NCI-H1048 (cell line): ENCODE measurements at regions not wholly inside any gene's neighbourhood (a gene's known extent, or its start where the extent isn't known, plus 50 kb on each side); places are given as distances from the start of the nearest gene placed in this dataset.
"Not testable (repeated sequence)": the region's sequence is repeated elsewhere in the genome, so short reads cannot be mapped to it uniquely, and the experiment has no call there.

Experiments used
- DNase-seq: peaks from one replicate; lab custom pipeline; 2025; lab: John Stamatoyannopoulos, UW

- no peak for DNase-seq
Measured at GRCh38 chr18:56443166-56443907, 195.1 kb downstream of the TXNL1 start.

GRCh38 chr18:56438480-56438879 lies 199.9 kb downstream of the TXNL1 start:
- DNase-seq: not testable (repeated sequence)

DNA sequence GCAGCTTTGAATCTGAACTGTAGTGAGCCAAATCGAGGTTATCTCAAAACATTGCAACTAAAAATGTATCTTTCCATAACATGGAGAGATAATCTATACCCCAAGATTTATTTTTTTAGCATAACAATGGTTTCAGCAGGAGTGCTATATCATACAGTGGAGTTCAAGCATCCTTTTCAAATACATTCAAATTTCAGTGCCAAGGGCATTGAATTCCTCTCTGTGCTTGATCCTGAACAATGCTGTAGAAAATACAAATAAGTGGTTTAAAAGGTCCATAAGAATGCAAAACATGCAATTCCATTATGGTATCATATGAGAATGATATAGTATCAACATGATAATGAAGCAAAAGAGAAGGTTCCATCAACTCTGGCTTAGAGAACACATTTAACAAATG lies 201.7 kb downstream of the TXNL1 start:
- DNase-seq: no peak

GRCh38 chr18:56433919-56434318 lies 204.5 kb downstream of the TXNL1 start:
- DNase-seq: no peak

DNA sequence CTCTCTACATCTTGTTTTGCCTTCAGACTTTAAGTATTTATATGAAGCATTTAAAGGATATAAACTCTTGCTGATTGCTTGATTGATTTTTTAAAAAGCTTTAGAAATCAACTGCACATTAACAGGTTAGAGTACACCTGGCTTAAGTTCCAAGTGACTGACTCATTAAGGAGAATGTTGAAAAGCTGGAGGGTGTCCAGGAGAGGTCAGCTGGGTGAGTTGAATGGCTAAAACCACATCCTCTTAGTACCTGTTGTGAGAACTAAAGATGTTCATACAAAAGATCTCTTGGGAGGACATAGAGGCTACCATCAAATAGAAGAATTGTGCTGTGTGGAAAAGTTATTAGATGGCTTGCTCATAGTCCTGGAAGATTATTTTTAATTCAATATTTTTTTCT lies 206.8 kb downstream of the TXNL1 start:
- no peak for DNase-seq

DNA sequence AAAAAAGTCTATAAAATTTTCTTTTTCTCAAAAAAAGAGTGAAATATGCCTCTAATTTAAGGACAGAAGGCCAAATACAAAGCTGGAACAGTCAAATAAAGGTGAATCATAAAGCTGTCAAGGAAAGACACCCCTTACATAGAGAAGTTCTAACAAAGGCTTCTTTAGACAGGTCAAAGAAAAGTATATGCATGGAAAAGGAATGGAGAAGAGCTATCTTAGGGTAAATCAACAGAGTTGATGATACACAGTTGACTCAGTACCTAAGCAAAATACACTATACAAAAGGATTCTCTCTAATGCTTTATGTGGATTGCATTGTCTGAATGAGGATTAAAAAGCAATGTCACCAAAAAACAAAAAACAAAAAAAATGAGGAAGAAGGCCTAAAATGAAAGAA lies 214.8 kb downstream of the TXNL1 start:
- no peak for DNase-seq

DNA sequence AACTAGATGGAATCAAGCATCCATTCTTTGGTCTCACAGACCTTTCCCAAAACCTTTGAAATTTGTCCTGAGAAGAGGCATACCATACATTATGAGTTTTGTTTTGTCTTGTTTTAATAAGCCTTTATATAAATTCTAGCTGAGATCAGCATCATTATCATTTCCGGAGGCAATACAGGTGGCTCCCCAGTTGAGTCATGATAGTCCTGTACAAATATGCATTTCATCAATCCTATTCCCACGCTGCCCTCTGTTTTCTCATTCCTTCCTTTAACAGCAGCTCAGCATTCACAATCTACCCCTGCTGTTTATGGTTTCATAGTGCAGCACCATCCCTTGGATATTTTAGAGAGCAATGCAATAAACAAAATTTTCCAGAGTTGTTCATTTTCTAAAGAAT lies 216.7 kb downstream of the TXNL1 start:
- no peak for DNase-seq

DNA sequence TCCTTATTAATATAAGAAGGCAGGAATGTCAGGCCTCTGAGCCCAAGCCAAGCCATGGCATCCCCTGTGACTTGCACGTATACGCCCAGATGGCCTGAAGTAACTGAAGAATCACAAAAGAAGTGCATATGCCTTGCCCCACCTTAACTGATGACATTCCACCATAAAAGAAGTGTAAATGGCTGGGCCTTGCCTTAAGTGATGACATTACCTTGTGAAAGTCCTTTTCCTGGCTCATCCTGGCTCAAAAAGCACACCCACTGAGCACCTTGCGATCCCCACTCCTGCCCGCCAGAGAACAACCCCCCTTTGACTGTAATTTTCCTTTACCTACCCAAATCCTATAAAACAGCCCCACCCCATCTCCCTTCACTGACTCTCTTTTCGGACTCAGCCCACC lies 217.5 kb downstream of the TXNL1 start:
- not testable (repeated sequence) for DNase-seq

DNA sequence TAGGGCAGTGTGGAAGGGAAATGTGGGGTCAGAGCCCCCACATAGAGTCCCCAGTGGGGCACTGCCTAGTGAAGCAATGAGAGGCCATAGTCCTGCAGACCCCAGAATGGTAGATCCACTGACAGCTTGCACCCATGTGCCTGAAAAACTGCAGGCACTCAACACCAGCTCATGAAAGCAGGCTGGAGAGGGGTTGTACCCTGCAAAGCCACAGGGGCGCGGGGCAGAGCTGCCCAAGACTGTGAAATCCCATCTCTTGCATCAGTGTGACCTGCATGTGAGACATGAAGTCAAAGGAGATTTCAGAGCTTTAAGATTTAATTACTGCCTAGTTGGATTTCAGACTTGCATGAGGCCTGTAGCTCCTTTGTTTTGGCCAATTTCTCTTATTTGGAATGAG lies 224.0 kb downstream of the TXNL1 start:
- DNase-seq: no peak

GRCh38 chr18:56413862-56414261 lies 224.5 kb downstream of the TXNL1 start:
- no peak for DNase-seq

DNA sequence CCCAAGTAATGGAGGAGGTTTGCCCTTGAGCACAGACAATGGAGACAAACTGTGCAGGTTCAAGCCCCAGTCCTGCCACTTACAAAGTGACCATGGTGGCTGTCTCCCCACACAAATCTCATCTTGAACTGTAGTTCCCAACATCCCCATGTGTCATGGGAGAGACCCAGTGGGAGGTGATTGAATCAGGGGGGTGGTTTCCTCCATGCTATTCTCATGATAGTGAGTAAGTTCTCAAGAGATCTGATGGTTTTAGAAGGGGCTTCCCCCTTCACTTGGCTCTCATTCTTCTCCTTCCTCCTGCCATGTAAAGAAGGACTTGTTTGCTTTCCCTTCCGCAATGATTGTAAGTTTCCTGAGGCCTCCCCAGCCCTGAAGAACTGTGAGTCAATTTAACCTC lies 225.4 kb downstream of the TXNL1 start:
- DNase-seq: no peak

- DNase-seq: no peak
Measured at GRCh38 chr18:56409736-56410135, 228.7 kb downstream of the TXNL1 start.

GRCh38 chr18:56407646-56408180 lies 230.7 kb downstream of the TXNL1 start:
- DNase-seq: no peak

DNA sequence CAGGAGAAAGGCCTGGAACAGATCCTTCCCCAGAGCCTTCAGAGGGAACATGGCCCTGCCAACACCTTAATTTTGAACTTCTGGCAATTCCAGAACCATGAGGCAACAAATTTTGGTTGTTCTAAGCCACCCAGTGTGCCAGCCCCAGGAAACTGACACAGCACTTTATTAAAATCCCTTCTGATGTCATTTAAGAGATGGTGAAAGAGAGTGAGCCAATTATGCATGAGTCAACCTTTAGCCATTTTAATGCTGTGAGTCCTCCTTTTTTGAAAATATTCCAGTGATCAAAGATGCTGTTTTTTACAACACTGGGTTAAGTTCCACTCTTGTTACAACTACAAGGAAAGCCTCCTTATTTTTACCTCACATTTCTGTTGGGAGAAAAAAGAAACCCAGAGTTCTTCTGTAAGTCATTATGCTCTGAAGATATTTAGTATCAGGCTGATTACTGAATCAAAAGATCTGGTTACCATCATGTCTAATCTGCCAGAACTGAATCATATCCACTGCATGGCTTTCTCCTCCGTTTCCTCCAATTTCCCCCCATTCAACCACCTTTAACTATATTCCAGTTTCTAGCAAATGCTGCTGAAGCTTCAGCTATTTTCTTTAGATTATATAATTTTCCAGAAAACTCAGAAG lies 235.4 kb downstream of the TXNL1 start:
- DNase-seq: no peak

- DNase-seq: no peak
Measured at GRCh38 chr18:56393870-56394269, 244.5 kb downstream of the TXNL1 start.

GRCh38 chr18:56391931-56392590 lies 246.3 kb downstream of the TXNL1 start:
- no peak for DNase-seq

GRCh38 chr18:56390626-56391025 lies 247.8 kb downstream of the TXNL1 start:
- no peak for DNase-seq

DNA sequence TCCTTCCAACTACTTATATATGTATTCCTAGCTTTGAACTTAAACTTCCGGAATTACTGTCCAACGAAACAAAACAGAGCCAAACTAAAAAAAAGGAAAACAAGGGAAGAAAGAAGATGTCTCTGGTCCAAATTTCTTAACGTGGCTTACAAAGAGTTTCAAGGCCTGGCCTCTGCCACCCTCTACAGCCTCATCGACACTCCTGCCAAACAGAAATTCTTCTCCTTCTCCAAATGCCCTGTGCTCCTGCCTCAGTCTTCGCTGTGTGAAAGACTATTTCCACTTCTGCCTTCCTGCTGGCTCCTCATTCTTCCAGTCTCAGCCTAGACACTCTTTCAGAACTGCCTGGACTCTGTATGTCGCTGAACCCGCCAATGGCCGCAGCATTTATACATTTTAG lies 249.2 kb downstream of the TXNL1 start:
- no peak for DNase-seq

- DNase-seq: no peak
Measured at GRCh38 chr18:56388571-56388970, 249.8 kb downstream of the TXNL1 start.

DNA sequence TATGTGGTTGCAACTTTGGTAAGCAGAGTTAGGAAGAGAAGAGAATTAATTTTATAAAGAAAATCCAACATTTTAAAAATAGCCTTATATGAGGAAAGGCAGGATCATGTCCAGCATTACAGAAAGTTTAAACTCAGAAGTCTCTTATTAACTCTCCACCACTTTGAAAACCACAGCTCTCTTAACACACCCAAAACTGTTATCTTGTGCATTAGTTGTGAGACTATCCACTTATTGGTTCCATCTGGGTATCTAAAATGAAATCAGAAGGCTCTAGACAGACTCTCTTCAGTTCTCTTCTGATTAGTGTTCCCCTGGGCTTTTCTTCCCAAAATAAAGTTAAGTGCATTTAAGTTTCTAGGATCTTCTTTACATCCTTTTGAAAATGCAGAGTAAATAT lies 251.5 kb downstream of the TXNL1 start:
- no peak for DNase-seq

DNA sequence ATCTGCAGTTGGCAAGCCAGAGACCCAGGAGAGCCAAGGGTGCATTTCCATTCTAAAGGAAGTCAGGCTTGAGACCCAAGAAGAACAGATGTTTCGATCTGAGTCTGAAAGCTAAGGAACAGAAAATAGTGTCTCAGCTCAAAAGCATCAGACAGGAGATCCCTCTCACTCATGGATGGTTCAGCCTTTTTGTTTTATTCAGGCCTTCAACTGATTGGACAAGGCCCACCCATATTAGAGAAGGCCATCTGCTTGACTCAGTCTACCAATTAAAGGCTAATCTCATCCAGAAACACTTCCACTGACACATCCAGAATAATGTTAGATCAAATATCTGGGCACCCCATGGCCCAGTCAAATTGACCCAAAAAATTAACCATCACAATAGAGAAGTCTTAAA lies 255.0 kb downstream of the TXNL1 start:
- DNase-seq: no peak

DNA sequence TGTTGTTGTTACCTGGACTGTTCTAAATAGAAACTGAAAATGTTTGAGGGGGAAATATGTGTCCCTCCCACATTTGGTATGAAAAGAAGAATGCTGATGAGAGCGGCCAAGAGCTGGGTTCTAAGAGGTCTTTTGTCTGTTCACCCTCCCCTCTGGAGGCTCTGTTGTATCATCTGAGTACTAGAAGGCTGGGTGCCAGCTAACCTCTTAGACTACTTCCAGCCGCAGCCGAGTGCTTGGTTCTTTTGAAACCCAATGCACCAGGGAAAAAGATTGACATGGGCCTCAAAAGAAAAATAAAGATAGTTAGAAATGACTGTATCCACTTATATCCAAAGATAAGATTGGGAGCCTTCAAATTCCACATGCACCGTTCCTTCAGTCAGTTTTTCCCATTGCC lies 255.9 kb downstream of the TXNL1 start:
- no peak for DNase-seq

GRCh38 chr18:56381196-56381595 lies 257.2 kb downstream of the TXNL1 start:
- no peak for DNase-seq
